Fibroblast of the aortic adventitia (primary cell): ENCODE measurements at regions not wholly inside any gene's neighbourhood (a gene's known extent, or its start where the extent isn't known, plus 50 kb on each side); places are given as distances from the start of the nearest gene placed in this dataset.

ENCODE experiments used
- DNase-seq: peaks from one replicate; pipeline ENCODE4 v3.0.0-alpha.2; 2010; ENCODE audit warnings: low read depth
- H3K4me3 ChIP-seq: 2 replicates; pipeline ENCODE4 v1.5.1; 2011; ENCODE audit warnings: low read depth, mild to moderate bottlenecking, control low read depth, low read length, moderate library complexity
- TF ChIP-seq, protein P1 (sequence below): IDR thresholded peaks from 2 replicates; pipeline ENCODE4 v1.5.1; 2011; ENCODE audit warnings: mild to moderate bottlenecking, low read length, control low read depth, inconsistent platforms; ENCODE audit not compliant: insufficient read depth

DNA sequence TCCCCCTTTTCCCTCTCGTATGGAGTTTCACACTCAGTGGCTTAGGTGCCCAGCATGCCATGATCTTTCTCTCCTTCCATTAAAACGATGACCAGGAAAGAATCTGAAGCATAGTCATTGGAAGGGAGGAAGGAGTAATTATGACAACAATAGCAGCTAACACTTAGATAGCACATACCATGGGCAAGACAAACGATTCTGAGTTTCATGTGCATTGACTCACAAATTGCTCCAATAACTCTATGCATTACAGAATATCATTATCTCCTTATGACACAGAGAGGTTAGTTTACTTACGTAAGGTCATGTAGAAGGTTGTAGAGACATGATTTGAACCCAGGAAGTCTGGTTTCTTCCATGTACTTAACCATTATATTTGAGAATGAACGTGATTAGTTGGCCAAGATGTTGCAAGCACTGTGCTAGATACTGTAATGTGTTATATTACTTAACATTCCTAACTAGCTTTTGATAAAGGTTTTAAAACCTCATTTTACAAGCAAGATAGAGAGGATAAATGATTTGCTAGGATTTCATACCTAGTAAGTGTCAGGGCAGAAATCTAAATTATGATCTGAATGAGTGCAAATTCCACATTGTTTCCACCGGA lies 162.4 kb downstream of the CAND1 start:
- TF ChIP-seq, protein P1, sequence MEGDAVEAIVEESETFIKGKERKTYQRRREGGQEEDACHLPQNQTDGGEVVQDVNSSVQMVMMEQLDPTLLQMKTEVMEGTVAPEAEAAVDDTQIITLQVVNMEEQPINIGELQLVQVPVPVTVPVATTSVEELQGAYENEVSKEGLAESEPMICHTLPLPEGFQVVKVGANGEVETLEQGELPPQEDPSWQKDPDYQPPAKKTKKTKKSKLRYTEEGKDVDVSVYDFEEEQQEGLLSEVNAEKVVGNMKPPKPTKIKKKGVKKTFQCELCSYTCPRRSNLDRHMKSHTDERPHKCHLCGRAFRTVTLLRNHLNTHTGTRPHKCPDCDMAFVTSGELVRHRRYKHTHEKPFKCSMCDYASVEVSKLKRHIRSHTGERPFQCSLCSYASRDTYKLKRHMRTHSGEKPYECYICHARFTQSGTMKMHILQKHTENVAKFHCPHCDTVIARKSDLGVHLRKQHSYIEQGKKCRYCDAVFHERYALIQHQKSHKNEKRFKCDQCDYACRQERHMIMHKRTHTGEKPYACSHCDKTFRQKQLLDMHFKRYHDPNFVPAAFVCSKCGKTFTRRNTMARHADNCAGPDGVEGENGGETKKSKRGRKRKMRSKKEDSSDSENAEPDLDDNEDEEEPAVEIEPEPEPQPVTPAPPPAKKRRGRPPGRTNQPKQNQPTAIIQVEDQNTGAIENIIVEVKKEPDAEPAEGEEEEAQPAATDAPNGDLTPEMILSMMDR: no peak
- no peak overlapping the region for H3K4me3 ChIP-seq
- DNase-seq: peak; percentile 81

DNA sequence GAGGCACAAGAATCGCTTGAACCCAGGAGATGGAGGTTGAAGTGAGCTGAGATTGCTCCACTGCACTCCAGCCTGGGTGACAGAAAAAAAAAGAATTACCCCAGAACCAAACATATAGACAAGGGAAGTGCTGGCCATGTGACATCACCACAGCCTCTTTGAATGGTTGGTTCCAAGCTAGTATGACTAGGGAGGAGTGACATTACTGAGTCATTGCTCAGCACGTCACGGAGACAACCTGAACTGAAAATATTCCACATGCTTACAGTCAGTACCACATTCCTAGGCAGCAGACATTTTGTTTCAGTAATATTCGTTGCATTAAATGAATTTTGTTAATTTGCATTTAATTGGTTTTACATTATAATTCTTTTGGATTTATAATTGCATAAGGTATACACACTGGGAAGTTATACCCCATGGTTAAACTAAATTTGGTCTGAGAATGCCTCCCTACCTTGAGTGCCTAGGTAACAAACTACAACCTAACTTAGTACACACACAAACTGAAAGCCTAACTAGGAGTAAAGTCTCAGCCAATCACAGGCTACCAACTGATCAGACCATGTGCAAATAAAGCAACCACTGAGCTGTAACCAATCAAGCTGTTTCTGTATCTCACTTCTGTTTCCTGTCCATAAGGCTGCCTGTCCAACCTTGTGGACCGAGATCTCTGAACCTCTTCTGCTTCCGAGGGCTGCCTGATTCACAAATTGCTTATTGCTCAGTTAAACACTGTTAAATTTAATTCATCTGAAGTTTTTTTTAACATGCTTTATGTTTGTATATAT lies 164.4 kb downstream of the CAND1 start:
- H3K4me3 ChIP-seq: no peak overlapping the region
- TF ChIP-seq, protein P1: no peak
- DNase-seq: peak; percentile 53

DNA sequence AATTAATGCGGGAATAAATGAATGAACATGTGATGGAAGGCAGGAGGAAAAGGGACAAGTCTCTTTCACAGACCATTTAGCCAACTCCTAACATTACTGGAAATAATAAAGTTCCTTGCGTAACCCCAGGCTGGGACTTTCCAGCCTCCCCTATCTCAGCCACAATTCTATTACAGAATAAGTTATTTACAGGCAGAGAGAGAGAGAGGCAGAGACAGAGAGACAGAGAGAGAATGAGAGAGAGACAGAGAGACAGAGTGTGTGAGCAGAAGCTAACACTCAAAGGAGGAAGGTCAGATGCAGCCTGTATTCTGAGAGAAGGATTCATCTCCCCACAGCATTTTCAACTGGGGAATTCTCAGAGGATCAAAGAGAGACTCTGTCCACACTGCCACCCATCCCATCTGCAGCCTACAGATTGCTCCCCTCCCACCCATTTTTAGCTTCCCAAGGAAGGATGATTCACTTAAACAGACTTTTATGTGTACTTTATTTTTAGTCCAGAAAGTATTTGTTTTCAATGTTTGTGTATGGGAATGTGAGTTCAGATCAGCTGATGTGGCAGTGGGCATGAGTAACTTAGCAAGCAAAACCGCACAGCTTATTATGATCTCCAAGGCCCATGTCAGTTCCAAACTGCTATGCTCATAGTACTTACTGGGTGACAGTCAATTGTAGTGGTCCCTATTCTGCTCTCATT lies 165.7 kb downstream of the CAND1 start:
- TF ChIP-seq, protein P1: no peak
- peak overlapping the region; percentile 11 for H3K4me3 ChIP-seq
- DNase-seq: peak; percentile 96

DNA sequence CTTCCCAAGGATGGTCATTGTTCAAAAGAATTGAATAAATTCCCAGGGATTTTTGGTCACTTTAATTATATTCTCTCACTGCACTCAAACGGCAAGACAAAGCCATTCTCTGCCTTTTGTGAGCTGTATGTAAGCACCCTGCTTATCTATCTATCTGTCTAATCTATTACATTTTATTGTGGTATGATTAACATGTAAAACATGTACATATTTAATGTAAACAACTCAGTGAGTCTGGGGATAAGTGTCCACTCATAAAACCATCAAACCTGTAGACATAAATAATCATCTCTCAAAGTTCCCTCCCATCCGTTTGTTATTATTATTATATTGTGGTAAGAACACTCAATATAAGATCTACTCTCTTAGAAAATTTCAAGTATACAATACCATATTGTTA lies 167.1 kb downstream of the CAND1 start:
- no peak for DNase-seq
- TF ChIP-seq, protein P1: no peak
- no peak overlapping the region for H3K4me3 ChIP-seq

DNA sequence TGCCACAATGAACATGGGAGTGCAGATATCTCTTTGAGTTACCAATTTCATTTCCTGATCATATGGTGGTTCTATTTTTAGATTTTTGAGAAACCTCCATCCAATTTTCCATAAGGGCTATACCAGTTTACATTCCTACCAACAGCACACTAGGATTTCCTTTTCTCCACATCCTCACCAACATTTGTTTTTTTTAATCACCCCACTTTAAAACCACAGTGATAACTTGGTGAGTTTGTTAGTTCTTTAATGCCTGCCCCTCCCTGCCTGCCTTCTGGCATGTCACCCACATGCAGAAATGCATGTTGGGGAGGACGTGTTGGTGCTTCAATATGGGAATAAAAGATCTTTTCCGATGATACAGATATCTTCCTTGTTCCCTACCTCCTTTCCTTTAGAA lies 167.9 kb downstream of the CAND1 start:
- TF ChIP-seq, protein P1: no peak
- no peak overlapping the region for H3K4me3 ChIP-seq
- no peak for DNase-seq

DNA sequence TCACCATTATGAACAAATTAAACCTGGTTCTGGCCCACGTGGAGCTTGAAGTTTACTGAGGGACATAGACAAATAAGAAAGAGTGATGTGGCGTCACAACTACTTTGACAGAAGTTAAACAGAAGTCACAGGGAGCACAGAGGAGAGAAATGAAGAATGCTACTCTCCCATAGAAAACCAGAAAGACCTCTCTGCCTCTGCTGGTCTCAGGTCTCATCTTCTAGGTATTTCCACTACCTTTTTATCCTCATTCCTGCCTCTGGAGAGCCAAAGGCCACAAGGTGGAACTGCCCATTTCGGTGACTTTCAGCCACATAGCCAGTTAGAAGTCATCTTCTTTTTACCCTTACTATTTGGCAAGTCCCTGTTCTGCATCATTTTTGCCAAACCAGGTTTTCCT lies 170.5 kb downstream of the CAND1 start:
- no peak overlapping the region for H3K4me3 ChIP-seq
- TF ChIP-seq, protein P1: no peak
- DNase-seq: no peak
